ENCODE measurements at regions not wholly inside any gene's neighbourhood (a gene's known extent, or its start where the extent isn't known, plus 50 kb on each side); places are given as distances from the start of the nearest gene placed in this dataset.

DNA sequence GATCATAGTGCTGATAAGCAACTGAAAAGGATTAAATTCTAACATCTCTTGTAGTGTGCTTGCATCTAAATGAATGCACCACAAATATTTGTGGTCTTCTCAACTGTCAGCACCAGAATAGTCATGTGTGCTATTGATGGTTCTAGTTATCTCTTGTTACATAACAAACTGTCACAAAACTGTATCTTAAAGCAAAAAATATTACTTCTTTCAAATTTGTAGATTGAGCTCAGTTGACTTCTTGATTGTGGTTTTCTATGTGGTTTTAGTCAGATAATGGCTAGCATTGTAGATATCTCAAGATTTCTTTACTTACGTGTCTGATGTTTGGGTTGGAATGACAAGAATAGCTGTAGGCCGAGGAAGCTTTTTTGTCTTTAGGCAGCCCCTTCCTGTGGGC is 431.3 kb downstream of the SLITRK6 start:
- Histone ChIP-seq H3K27me3 (no peaks in the 10 kb centered on the region), H3K4me1 (no peaks in the 10 kb centered on the region), H3K4me3 (no peak overlapping the region), H3K36me3 (no peaks in the 10 kb centered on the region), H3K9me3 (no peaks in the 10 kb centered on the region), H3K27ac (no peak overlapping the region)
- in situ Hi-C loops (cut with MboI; ENCODE audit: low pct_ligation_motif_present in 1 of 4, low pct_unique_long_range_greater_than_20kb in 1 of 4, low sequenced_read_pairs in 3 of 4), result no loop called here
- WGBS, 2 donors (ENCODE audit: low coverage in 1 of 2), result 66 to 71% methylated on average over 2 of the region's 2 CpGs
- TF ChIP-seq POLR2AphosphoS5 (IDR thresholded peaks at IDR 0.05) (no peak), EP300 (IDR thresholded peaks at IDR 0.05; ENCODE audit: low read depth) (no peak), POLR2A (IDR thresholded peaks at IDR 0.05) (no peak)
- TF ChIP-seq, protein P1, sequence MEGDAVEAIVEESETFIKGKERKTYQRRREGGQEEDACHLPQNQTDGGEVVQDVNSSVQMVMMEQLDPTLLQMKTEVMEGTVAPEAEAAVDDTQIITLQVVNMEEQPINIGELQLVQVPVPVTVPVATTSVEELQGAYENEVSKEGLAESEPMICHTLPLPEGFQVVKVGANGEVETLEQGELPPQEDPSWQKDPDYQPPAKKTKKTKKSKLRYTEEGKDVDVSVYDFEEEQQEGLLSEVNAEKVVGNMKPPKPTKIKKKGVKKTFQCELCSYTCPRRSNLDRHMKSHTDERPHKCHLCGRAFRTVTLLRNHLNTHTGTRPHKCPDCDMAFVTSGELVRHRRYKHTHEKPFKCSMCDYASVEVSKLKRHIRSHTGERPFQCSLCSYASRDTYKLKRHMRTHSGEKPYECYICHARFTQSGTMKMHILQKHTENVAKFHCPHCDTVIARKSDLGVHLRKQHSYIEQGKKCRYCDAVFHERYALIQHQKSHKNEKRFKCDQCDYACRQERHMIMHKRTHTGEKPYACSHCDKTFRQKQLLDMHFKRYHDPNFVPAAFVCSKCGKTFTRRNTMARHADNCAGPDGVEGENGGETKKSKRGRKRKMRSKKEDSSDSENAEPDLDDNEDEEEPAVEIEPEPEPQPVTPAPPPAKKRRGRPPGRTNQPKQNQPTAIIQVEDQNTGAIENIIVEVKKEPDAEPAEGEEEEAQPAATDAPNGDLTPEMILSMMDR (IDR thresholded peaks at IDR 0.05), result no peak
- intact Hi-C loops (cut with DNase I; ENCODE audit: low total_unique reads), result no loop called here
- no peak for DNase-seq

DNA sequence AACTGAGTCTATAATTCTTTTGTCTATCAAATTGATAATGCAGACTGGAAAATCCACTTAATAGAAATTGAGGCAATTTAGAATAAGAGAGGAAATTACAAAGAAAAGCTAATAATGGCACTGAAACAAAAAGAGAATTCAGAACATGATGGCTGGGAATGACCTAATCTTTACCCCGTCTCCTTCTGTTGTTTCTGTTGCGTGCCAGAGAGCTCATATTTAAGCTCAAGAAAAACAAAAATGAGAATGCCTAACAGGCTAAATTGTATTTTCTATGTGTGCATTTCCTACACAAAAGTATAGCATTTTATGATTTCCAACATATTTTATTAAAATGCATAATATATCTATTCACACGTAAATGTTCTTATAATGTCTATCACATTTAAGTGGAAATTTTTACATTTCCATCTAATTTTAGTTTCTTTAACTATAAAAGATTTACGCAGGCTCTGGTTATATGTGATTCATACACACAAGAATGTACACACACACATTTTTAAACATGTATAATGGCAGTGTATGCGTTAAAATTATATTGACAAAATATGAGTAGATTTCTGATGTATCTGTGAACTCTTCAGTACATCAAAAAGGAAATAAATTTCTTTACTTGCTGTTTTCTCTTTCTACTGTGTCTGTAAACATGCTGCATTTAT is 432.3 kb downstream of the SLITRK6 start:
- no peaks in the 10 kb centered on the region for H3K36me3 ChIP-seq
- TF ChIP-seq EP300 (IDR thresholded peaks at IDR 0.05; ENCODE audit: low read depth), result no peak
- TF ChIP-seq, protein P1 (IDR thresholded peaks at IDR 0.05), result no peak
- TF ChIP-seq POLR2AphosphoS5 (IDR thresholded peaks at IDR 0.05), result no peak
- TF ChIP-seq POLR2A (IDR thresholded peaks at IDR 0.05), result no peak
- in situ Hi-C loops (cut with MboI; ENCODE audit: low pct_ligation_motif_present in 1 of 4, low pct_unique_long_range_greater_than_20kb in 1 of 4, low sequenced_read_pairs in 3 of 4) (no loop called here), intact Hi-C loops (cut with DNase I; ENCODE audit: low total_unique reads) (no loop called here)
- DNase-seq, result no peak
- H3K9me3 ChIP-seq, result no peaks in the 10 kb centered on the region
- no peak overlapping the region for H3K27ac ChIP-seq
- no peaks in the 10 kb centered on the region for H3K27me3 ChIP-seq
- H3K4me1 ChIP-seq, result no peaks in the 10 kb centered on the region
- WGBS, 2 donors (ENCODE audit: low coverage in 1 of 2), result 74 to 76% methylated on average over 5 of the region's 5 CpGs
- H3K4me3 ChIP-seq, result no peak overlapping the region

DNA sequence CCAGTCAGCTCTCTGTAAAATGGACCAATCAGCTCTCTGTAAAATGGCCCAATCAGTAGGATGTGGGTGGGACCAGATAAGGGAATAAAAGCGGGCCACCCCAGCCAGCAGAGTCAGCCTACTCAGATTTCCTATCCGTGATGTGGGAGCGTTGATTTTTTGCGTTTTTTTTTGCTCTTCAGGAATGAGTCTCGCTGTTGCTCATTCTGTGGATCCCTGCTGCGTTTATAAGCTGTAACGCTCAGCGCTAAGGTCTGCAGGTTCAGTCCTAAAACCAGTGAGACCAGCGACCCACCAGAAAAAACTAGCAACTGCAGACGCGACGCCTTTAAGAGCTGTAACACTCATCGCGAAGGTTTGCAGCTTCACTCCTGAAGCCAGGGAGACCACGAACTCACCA is 435.7 kb downstream of the SLITRK6 start:
- intact Hi-C loops (cut with DNase I; ENCODE audit: low total_unique reads), result no loop called here
- in situ Hi-C loops (cut with MboI; ENCODE audit: low pct_ligation_motif_present in 1 of 4, low pct_unique_long_range_greater_than_20kb in 1 of 4, low sequenced_read_pairs in 3 of 4), result no loop called here
- Histone ChIP-seq H3K4me3 (no peak overlapping the region), H3K36me3 (no peaks in the 10 kb centered on the region), H3K9me3 (no peaks in the 10 kb centered on the region), H3K27ac (no peak overlapping the region), H3K4me1 (no peaks in the 10 kb centered on the region), H3K27me3 (no peaks in the 10 kb centered on the region)
- WGBS, 2 donors (ENCODE audit: low coverage in 1 of 2), result 93 to 96% methylated on average over 4 to 15 of the region's 15 CpGs
- DNase-seq, result no peak
- TF ChIP-seq POLR2A (IDR thresholded peaks at IDR 0.05), result no peak
- TF ChIP-seq, protein P1 (IDR thresholded peaks at IDR 0.05), result no peak
- no peak for TF ChIP-seq POLR2AphosphoS5 (IDR thresholded peaks at IDR 0.05)
- TF ChIP-seq EP300 (IDR thresholded peaks at IDR 0.05; ENCODE audit: low read depth), result no peak

DNA sequence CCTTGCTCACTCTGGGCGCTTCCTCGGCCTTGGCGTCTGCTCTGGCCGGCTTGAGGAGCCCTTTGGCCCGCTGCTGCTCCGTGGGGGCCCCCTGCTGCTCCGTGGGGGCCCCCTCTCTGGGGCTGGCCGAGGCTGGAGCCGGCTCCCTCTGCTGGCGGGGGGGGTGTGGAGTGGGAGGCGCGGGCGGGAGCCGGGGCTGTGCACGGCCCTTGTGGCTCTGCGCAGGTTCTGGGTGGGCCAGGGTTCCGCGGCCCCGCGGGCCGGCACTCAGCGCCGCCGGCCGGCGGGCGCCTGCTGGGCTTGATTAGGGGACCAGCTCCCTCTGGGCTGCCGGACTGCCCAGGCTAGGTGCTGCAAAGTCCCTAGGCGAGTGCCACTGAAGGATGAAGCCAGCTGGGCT is 436.2 kb downstream of the SLITRK6 start:
- no peak for DNase-seq
- no peaks in the 10 kb centered on the region for H3K4me1 ChIP-seq
- H3K9me3 ChIP-seq, result no peaks in the 10 kb centered on the region
- intact Hi-C loops (cut with DNase I; ENCODE audit: low total_unique reads) (no loop called here), in situ Hi-C loops (cut with MboI; ENCODE audit: low pct_ligation_motif_present in 1 of 4, low pct_unique_long_range_greater_than_20kb in 1 of 4, low sequenced_read_pairs in 3 of 4) (no loop called here)
- H3K4me3 ChIP-seq, result no peak overlapping the region
- WGBS, 2 donors (ENCODE audit: low coverage in 1 of 2), result 91% methylated on average over 19 of the region's 29 CpGs; no CpG with 5 or more reads in 1 of the 2 donors
- no peaks in the 10 kb centered on the region for H3K27me3 ChIP-seq
- no peak overlapping the region for H3K27ac ChIP-seq
- no peaks in the 10 kb centered on the region for H3K36me3 ChIP-seq
- no peak for TF ChIP-seq POLR2AphosphoS5 (IDR thresholded peaks at IDR 0.05)
- no peak for TF ChIP-seq EP300 (IDR thresholded peaks at IDR 0.05; ENCODE audit: low read depth)
- TF ChIP-seq, protein P1 (IDR thresholded peaks at IDR 0.05), result no peak
- TF ChIP-seq POLR2A (IDR thresholded peaks at IDR 0.05), result no peak
